Fibroblast of skin of scalp (primary cell): ENCODE measurements at regions not wholly inside any gene's neighbourhood (a gene's known extent, or its start where the extent isn't known, plus 50 kb on each side); places are given as distances from the start of the nearest gene placed in this dataset.

Source experiments
- DNase-seq: peaks from one replicate; pipeline ENCODE4 v3.0.0-alpha.2; 2013

DNA sequence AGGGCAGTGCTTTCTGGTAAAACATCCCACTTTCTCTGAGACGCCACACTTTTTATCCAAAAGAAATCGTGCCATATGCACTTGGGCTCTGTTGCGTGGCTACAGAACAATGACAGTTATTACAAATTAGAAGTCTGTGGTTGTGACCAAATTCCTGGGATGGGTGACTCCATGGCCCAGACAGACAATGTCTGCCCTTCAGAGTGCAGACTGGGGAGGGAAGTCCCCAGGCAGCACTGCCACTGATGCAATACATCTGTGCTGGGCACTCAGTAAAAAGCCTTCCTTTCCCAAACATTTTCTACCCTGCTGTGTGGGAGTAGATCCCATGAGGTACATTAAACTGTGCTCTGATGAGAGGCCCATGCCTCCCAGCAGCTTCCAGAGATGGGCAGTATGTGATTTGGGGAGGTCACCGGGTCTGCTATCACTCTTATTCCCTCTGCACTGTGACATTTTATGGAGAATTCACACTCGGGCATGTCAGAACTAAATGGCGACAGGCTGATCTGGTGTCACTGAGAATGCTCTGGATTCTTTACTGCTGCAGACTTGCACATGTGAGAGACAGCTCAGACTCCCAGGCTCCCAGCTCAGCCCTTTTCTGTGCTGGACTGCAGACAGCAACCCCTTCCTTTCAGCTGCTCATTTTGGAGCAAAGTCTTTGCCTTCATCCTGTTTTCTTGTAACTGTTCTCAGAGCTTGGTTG lies 243.5 kb upstream of the ZNF32 start:
- DNase-seq: peak; percentile 96

DNA sequence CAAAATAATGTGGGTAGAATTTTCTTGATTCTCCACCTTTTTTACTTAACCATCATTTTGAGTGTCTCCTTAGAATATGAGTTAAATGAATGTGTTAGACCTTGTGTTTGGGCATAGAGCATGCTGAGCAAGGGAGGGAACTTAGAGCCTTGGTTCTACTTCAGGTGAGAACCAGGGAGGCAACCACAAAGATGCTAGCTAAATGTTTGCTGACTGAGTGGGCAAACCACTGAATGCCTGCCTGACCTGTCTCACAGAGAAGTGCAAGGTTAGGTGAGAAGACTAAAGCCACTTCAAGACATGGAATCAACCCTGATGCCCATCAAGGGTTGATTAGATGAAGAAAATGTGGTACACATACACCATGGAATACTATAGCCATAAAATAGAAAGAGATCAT lies 242.6 kb upstream of the ZNF32 start:
- DNase-seq: no peak

DNA sequence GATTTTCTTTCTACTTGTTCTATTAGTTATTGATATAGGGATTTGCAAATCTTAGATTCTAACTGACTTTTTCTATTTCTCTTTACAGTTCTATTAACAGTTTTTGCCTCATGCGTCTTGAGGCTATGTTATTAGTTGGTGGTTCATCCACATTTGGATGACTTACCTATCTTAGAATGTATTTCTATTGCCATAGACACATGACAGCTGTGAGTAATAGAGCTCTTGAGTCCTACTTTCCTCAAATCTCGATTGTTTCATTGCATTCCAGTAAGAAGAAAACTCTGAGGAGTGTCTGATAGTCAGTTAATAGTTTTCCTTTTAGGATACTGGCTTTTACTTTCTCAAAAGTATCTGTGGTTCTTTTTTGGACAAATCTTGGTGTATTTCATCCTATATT lies 241.4 kb upstream of the ZNF32 start:
- DNase-seq: peak; percentile 84

DNA sequence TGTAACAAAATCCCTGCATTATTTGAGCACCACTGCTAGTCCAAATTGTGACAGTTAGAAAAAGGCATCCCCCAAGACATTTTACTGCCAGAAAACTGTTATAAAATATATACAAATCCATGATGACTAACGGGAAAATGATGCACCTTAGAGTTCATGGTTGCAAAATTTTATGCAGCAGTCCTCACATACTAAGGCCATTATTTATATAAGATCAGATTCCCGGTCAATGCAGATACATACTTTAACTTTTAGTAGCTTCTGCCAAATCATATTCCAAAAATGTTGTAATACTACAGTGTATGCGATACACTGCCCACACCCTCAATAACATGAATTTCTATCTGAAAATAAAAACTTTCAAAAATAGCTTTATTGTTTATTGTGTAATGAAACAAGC lies 239.9 kb upstream of the ZNF32 start:
- peak; percentile 95 for DNase-seq

DNA sequence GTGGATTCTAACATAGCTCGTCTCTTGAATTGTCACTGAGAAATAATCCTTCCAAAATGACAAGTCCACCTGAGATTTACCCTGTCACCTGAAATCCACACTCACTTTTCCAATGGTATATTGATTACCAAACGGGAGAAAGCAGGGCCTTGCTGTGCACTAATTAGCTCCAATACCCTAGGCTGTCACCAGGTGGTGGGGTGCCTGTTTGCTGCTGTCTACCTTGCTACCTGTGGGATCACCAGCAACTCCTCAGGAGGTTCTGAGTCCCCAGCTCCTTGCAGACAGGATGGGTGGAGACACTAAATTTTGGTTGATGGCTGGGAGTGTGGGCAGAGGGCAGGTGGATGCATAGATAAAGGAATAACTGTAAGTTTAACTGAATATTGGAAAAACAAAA lies 237.2 kb upstream of the ZNF32 start:
- DNase-seq: no peak

DNA sequence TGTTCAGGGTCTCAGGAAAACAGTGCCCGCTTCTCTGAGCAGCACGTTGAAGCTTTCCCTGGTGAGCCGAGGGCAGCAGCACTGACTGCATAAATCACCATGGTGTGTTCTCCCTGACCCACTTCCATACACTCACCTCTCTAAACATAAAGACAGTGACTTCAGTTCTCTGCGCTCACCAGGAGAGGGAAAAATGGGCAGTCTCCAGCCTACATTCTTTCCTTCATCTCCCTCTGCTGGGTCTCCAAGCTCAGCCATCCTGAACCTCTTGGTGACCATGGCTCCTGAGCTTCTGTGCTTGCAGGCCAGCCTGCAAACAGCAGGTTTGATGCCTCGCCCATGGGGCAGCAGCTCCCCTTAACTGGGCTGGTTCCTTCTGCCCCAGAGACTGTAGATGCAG lies 236.6 kb upstream of the ZNF32 start:
- DNase-seq: no peak

DNA sequence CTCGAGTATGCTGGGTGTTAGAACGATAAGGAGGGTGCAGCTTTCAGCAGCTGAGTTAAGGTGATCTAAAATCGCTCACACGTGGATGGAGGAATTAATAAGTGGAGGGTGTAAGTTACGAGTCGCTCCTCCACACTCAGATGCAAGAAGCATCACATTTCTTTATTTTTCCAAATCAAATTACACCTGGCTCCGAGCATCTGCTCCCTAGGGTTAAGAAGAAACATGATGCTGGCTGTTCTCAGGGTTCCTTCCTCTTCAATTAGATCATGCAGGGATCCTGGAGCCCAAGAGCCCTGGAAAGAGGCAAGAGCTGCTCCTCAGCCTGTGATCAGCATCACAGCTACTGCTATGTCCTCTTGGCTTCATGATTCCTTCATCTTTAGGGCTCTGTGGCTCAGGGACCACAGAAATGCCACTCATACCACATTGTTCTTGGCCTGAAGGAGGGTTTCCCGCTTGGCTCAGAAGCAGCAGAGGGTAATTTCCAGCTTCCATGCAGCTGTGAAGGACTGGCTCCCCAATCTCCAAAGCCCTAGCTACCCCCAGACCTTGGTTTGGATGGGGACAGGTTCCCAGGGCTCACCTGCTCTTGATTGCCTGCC lies 235.9 kb upstream of the ZNF32 start:
- DNase-seq: peak; percentile 43

DNA sequence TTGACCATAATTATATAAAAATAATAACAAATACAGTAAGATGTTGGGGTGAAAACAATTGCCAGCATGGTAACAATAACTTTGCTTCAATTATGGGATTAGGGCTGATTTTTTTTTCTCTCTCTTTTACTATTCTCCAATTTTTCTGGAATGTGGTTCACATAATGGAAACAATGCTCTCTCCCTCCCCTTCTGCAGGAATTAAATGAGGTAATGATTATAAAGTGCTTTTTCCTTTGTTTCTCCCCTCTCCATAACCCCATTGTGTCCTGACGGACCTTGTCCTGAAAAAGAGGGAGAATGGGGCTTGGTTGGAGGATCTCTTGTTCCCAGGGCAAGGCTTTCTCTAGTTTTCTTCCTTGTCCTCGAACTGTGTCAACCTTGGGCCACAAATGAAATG lies 234.0 kb upstream of the ZNF32 start:
- DNase-seq: no peak

DNA sequence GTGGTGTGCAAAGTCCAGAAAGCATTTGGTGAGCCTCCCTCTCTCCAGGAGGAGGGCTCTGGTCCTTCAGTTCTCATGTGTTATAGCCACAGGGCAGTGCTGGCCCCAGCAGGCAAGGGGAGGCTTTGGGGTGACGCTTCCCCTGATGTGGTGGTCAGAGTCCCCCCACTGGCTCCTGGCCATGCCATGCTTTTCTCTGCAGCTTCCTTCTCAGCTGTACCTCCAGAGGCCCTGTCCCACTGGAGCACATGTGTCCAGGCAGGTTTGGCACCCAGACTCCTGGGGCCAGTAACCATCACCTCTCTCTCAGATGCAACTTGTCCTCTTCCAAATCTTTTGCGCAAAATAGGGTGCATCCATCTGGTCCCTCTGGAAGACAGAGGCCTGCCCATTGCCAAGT lies 233.0 kb upstream of the ZNF32 start:
- no peak for DNase-seq

DNA sequence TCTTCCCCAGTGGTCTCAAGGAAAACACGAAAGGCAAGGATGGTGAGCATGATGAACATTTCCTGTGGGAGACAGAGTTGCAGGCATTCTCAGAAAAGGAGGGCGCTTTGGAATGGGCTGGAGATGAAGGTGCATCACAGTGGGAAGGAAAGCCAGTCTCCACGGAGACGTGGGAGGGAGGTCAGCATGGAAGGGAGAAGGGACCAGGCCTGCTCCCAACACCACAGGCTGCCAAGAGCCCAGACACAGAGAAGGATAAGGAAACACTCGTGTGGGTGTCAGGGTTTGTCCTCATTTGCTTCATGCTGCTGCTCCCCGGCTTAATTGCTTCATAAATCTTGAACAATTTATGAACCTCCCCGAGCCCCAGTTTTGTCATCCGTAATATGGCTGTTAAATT lies 231.5 kb upstream of the ZNF32 start:
- DNase-seq: no peak

DNA sequence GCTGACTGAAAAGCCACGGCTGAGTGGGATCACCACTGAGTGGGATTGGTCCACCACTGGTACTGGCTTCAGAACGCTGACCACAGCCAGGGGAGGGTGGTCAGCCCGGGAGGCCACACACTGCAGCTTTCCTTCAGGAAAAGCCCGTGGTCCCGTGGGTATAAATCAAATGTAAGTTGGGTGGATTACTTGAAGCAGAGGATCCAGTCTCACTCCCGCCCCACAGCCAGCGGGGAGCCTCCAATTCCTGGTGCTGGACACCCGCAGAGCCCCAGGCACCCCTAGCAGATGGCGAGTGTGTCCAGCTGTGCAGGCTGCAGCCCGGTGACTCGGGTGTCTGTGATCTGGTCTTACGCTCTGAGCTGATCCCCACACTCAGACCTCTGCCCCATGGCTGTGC lies 231.1 kb upstream of the ZNF32 start:
- DNase-seq: no peak

DNA sequence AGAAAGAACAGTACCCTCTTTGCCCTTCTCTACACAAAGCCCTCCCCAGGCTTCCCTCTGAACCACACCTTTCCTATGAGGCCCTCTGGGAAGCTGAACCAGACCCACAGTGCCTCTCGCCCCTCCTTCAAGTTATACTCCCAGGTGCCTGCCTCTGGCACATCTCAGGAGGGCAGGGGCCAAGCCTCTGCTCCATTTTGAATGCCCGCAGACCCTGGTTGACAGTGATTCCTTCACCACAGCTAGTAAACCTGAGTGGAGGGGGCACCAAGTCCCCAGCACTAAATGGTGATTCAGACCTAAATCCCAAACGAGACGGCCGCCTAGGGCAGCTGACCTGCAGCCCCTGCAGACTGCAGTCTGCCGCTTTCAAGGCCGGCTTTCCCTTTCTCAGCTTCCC lies 230.5 kb upstream of the ZNF32 start:
- DNase-seq: no peak

DNA sequence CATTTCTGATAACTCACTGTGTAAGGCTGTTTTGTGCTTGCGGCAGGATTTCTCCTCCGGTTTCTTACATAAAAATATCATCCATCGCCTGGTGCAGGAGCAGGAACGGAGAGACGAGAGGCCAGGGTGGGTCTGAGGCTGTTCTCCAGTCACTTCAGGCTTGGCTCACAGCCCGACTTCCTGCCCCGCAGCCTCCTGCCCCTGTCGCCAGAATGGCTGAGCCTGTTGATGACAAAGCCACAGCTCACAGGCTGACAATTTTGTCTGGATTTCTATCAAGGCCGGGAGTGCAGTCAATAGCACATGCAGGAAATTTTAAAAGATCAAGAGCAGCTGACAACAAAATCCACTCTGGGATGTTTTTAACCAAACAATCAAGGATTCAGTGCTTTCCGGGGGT lies 229.7 kb upstream of the ZNF32 start:
- peak; percentile 77 for DNase-seq

DNA sequence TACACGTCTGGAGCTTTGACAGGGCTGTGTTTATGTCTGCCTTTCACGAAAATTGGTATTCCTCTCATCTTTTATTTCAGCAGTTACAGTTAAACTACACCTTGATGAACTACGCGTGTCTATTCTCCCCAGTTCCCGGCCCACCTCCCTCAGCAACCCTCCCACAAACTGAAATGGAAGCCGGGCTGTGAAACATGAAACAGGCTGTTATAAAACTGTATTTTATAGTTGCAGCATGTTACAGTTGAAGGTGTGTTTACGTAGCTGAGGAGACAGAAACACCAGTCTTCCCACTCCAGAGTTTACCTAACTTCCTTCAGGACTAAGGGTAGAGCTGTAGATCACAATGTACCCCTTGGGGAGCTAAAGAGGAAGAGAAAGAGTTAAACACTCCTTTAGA lies 228.3 kb upstream of the ZNF32 start:
- no peak for DNase-seq

DNA sequence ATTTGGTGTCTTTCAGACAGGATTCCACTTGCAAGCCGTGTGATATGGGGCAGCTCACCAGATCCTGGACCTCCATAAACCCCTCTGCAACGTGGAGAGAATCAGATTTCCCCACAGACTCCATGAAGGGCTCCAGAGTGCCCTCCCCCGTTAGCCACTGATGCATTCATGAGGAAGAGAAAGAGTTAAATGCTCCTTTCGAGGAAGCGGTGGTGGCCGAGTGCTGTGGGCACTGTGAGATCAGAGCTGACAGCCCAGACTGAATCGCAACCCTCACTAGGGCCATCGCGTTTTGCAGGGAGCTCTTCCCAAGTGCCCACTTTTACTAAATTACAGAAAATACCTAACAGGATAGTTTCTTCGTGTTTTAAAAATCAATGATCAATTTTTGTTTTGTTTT lies 226.3 kb upstream of the ZNF32 start:
- no peak for DNase-seq

DNA sequence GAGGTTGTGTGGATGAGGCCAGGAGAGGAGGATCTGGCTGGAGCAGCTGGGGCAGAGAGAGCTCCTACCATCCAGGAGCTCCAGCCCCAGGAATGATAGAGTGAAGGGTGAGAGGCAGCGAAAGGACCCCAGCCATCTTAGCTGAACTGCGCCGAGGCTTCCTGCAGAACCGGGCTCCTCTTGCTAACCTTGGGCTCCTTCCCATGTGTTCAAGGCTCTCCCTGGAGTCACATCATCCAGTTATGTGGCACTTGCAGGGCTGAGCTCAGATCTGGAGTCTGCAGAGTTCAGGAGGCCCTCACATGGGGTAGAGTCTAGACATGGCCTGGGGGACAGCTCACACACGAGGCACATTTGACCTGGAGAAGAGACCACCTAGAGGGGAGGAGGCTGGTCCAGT lies 225.0 kb upstream of the ZNF32 start:
- DNase-seq: no peak

DNA sequence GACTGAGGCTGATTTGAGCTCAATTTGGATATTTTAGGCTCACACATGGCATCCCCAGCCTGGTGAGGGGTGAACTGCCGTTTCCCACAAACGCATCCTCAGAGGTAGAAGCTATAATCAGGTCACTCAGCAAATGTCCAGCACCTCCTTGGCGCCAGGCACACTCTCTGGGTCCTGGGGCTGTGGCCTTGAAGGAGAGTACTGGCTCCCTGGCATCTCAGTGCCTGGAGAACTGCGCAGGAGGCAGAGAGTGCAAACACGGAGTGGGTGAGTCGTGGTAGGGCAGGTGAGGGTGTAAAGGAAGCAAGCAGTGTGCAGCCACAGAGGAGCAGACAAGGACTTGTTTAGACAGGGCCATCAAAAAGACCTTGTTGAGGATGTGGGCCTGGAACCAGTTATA lies 224.0 kb upstream of the ZNF32 start:
- DNase-seq: no peak

DNA sequence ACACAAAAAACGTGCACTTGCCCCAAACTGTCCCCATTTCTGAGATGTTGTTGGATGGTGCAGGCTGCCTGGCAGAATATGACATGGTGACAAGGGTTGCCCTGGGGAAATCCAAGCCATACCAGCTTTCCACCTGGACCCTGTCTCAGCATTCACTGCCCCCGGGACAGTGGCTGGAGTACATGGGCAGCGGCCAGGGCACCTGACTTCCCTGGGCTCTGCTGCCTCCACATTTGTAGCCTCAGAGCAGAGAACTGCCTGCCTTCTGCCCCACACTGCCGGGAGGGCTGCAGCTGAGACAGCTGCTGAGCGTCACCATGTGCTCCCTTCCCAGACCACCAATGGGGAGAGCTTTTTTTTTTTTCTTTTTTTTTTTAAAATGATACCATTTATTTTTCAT lies 222.9 kb upstream of the ZNF32 start:
- DNase-seq: no peak

DNA sequence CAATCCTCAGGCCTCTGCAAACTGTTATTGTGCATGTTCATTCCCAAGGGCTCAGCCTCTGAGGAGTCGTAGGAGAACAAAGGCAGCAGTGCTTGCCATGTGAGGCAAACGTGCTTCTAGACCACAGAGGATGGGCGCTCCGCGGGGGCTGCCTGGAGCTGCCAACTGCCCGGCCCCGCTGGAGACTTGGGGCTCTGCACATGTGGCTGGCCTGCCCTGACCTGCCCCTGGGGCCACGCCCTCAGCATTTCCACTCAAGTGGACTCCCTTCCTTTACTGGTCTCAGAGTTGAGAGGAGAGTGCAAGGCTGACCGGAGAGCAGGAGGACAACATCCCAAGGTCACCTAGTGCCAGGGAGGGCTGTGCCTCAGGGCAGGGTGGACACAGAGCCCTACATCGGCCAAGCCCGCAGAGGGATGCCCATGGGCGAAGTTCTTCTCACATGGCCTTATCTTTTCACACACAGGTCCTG lies 222.3 kb upstream of the ZNF32 start:
- peak; percentile 53 for DNase-seq

DNA sequence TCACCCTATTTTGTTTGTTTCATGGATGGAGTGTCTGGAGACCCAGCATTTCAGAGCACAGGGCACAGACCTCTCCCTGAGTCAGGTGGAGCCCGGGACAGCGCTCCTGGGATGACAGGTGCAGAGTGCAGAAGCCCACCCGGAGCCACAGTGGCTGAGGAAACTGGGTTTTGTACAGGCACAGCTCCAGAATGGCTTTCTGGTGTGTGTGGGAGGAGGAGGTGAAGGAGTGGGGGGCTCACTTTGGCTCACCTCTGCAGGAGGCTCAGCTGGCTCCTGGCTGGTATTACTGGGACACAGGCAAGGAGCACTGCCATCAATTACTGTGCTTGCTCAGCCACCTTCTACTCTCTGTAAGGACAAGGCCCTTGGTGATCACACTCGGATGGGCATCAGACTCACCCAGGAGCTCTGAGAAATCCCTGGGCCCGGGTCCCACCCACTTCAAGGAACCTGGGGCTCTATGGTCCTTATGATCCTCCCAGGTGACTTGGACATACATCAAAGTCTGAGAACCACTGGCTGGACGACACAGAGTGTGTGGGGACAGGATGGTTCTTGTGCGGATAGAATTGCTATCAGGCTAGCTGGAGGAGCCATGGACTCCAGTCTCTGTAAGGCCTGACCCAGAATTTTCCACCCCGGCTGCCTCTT lies 221.1 kb upstream of the ZNF32 start:
- DNase-seq: no peak

DNA sequence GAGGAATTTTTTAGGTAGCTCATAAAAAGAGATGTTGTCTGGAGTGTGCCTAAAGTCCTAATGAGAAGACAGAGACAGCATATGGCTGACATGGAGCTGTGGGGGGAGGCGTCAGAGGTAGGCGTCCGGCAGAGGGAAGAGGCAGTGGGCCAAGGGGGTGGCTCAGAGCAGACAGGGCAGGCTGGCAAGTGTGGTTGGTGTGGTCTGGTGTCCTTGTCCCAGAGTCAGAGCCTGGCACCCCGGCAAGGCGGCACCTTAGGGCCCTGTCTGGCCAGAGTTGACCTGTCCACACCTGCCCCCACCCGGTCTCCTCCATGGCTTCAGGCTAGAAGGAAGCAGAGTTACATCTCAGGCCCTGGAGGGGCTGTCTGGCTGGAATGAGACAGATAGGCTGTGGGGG lies 220.3 kb upstream of the ZNF32 start:
- no peak for DNase-seq

DNA sequence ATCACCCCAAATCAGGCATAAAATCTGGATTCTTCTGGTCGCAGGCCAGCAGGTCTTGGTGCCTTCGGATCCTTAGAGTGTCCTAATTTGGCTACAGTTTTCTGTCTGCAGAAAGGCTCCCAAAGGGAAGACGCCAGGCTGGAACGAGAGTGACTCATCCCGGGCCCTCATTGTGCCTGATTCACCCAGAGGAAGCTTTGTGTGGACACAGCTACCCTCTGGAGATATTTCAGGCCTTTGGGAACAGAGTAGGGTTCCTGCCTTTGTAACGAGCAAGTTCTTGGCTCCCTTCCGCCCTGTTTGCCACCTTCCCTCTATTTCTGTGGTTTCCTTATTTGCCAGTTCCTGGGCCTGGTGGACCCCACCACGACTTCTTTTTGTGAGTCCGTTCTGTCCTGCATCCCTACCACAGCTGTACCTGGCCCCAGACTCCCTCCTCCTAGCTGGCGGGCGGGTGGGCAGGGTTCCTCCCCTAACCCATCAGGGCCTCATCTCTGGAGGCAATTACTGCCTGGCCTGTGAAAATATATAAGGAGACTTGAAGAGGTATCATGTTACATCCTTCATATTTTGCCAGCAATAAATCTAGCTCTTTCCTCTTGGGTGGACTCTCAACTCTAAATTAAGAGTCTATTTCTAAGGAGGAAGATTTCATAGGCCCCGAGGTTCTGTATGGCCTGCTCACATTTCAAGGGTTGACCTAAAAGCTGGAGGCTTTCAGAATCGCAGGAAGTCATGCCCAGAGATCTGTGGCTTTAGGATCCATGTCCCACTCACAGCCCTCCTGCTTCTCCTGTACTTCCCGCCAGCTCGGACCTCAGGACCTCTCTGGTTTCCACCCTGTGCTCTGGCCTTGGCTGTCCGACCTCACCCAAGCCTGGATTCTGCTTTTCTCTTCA lies 219.2 kb upstream of the ZNF32 start:
- peak; percentile 96 for DNase-seq

DNA sequence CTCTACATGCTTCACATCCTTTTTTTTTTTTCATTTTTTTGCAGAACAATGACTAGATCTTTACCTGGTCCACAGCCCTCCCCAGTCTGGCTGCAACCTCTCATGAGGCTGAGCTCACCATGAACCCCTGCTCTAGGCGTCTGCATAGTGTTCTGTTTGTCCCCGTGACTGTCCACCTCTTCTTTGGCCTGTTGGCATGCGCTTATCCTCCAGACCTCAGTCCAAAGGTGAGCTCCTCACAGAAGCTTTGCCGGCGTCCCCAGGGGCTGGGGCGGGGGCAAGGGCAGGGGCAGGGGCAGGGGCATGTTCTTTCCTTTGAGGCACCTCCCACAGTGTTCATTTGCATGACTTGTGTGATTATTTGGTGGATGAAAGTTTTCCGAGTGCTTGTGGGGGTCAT lies 218.4 kb upstream of the ZNF32 start:
- no peak for DNase-seq
